ENCODE measurements at regions not wholly inside any gene's neighbourhood (a gene's known extent, or its start where the extent isn't known, plus 50 kb on each side); places are given as distances from the start of the nearest gene placed in this dataset.

- no peak overlapping the region for H3K4me3 Mint-ChIP-seq
- no peak for DNase-seq
These were observed 1036.6 kb downstream of the IGSF11 start for GRCh38 chr3:117998071-117998470.

GRCh38 chr3:118000219-118000618 is 1034.4 kb downstream of the IGSF11 start:
- ChIA-PET CTCF (no interaction called here), POLR2A (no interaction called here)
- Mint-ChIP-seq H3K4me3 (no peak overlapping the region), H3K36me3 (ENCODE audit: low read depth) (no peaks in the 10 kb centered on the region), H3K9me3 (ENCODE audit: insufficient read depth) (no peaks in the 10 kb centered on the region), H3K4me1 (ENCODE audit: low read depth) (no peaks in the 10 kb centered on the region), H3K27ac (no peak overlapping the region), H3K27me3 (ENCODE audit: low read depth) (no peaks in the 10 kb centered on the region)
- ATAC-seq (no peak), DNase-seq (no peak)

More at GRCh38 chr3:117998071-117998470, 1036.6 kb downstream of the IGSF11 start:
- no peak overlapping the region for H3K27ac Mint-ChIP-seq
- no peaks in the 10 kb centered on the region for H3K36me3 Mint-ChIP-seq (ENCODE audit: low read depth)
- no peak for ATAC-seq
- H3K4me1 Mint-ChIP-seq (ENCODE audit: low read depth) = no peaks in the 10 kb centered on the region
- H3K9me3 Mint-ChIP-seq (ENCODE audit: insufficient read depth) = no peaks in the 10 kb centered on the region
- no peaks in the 10 kb centered on the region for H3K27me3 Mint-ChIP-seq (ENCODE audit: low read depth)
- ChIA-PET POLR2A (no interaction called here), CTCF (interaction anchor here (0.7 to 1.6 kb wide), 2 partner anchors 15 to 23 kb away, joined by 3 to 5 read pairs; no protein-coding TSS in a partner anchor)

- ATAC-seq (no peak), DNase-seq (no peak)
- no peak overlapping the region for H3K27ac Mint-ChIP-seq
- CTCF ChIA-PET = no interaction called here
- H3K27me3 Mint-ChIP-seq (ENCODE audit: low read depth) = no peaks in the 10 kb centered on the region
- no peak overlapping the region for H3K4me3 Mint-ChIP-seq
- H3K4me1 Mint-ChIP-seq (ENCODE audit: low read depth) = no peaks in the 10 kb centered on the region
- no peaks in the 10 kb centered on the region for H3K9me3 Mint-ChIP-seq (ENCODE audit: insufficient read depth)
- POLR2A ChIA-PET = no interaction called here
- no peaks in the 10 kb centered on the region for H3K36me3 Mint-ChIP-seq (ENCODE audit: low read depth)
These were observed 1033.3 kb downstream of the IGSF11 start for GRCh38 chr3:118001380-118001779.

- POLR2A ChIA-PET = no interaction called here
- no peak overlapping the region for H3K27ac Mint-ChIP-seq
These were observed 1022.7 kb downstream of the IGSF11 start for GRCh38 chr3:118011910-118012309.

GRCh38 chr3:118029049-118029448 is 1005.6 kb downstream of the IGSF11 start:
- H3K27ac Mint-ChIP-seq = no peak overlapping the region
- H3K9me3 Mint-ChIP-seq (ENCODE audit: insufficient read depth) = peaks cover 39% of the 10 kb centered on the region
- no peak for ATAC-seq
- ChIA-PET POLR2A (no interaction called here), CTCF (no interaction called here)
- H3K36me3 Mint-ChIP-seq (ENCODE audit: low read depth) = no peaks in the 10 kb centered on the region
- no peaks in the 10 kb centered on the region for H3K27me3 Mint-ChIP-seq (ENCODE audit: low read depth)
- no peak for DNase-seq
- no peak overlapping the region for H3K4me3 Mint-ChIP-seq
- no peaks in the 10 kb centered on the region for H3K4me1 Mint-ChIP-seq (ENCODE audit: low read depth)

More at GRCh38 chr3:118011910-118012309, 1022.7 kb downstream of the IGSF11 start:
- CTCF ChIA-PET = no interaction called here
- Mint-ChIP-seq H3K4me3 (no peak overlapping the region), H3K9me3 (ENCODE audit: insufficient read depth) (peaks cover 8% of the 10 kb centered on the region), H3K36me3 (ENCODE audit: low read depth) (no peaks in the 10 kb centered on the region), H3K27me3 (ENCODE audit: low read depth) (no peaks in the 10 kb centered on the region), H3K4me1 (ENCODE audit: low read depth) (no peaks in the 10 kb centered on the region)
- no peak for DNase-seq
- ATAC-seq = no peak

GRCh38 chr3:118036215-118036614 is 998.4 kb downstream of the IGSF11 start:
- H3K4me3 Mint-ChIP-seq = no peak overlapping the region
- POLR2A ChIA-PET = no interaction called here
- no peak for ATAC-seq

GRCh38 chr3:118055381-118055780 is 979.3 kb downstream of the IGSF11 start:
- H3K27me3 Mint-ChIP-seq (ENCODE audit: low read depth) = no peaks in the 10 kb centered on the region
- H3K4me3 Mint-ChIP-seq = no peak overlapping the region
- H3K9me3 Mint-ChIP-seq (ENCODE audit: insufficient read depth) = no peaks in the 10 kb centered on the region
- ChIA-PET CTCF (no interaction called here), POLR2A (no interaction called here)
- ATAC-seq (no peak), DNase-seq (no peak)
- no peak overlapping the region for H3K27ac Mint-ChIP-seq
- H3K36me3 Mint-ChIP-seq (ENCODE audit: low read depth) = no peaks in the 10 kb centered on the region
- no peaks in the 10 kb centered on the region for H3K4me1 Mint-ChIP-seq (ENCODE audit: low read depth)

More at GRCh38 chr3:118036215-118036614, 998.4 kb downstream of the IGSF11 start:
- Mint-ChIP-seq H3K27ac (no peak overlapping the region), H3K27me3 (ENCODE audit: low read depth) (no peaks in the 10 kb centered on the region), H3K4me1 (ENCODE audit: low read depth) (no peaks in the 10 kb centered on the region), H3K9me3 (ENCODE audit: insufficient read depth) (peaks cover 25% of the 10 kb centered on the region), H3K36me3 (ENCODE audit: low read depth) (no peaks in the 10 kb centered on the region)
- CTCF ChIA-PET = no interaction called here
- no peak for DNase-seq

GRCh38 chr3:118057086-118057485 is 977.6 kb downstream of the IGSF11 start:
- CTCF ChIA-PET = no interaction called here
- POLR2A ChIA-PET = no interaction called here
- ATAC-seq = no peak
- DNase-seq = no peak
- Mint-ChIP-seq H3K27ac (no peak overlapping the region), H3K9me3 (ENCODE audit: insufficient read depth) (no peaks in the 10 kb centered on the region), H3K4me1 (ENCODE audit: low read depth) (no peaks in the 10 kb centered on the region), H3K4me3 (no peak overlapping the region), H3K27me3 (ENCODE audit: low read depth) (no peaks in the 10 kb centered on the region), H3K36me3 (ENCODE audit: low read depth) (no peaks in the 10 kb centered on the region)

GRCh38 chr3:118059096-118059495 is 975.5 kb downstream of the IGSF11 start:
- ChIA-PET POLR2A (no interaction called here), CTCF (no interaction called here)
- no peaks in the 10 kb centered on the region for H3K36me3 Mint-ChIP-seq (ENCODE audit: low read depth)
- H3K9me3 Mint-ChIP-seq (ENCODE audit: insufficient read depth) = no peaks in the 10 kb centered on the region
- H3K4me1 Mint-ChIP-seq (ENCODE audit: low read depth) = no peaks in the 10 kb centered on the region
- DNase-seq (no peak), ATAC-seq (no peak)
- no peak overlapping the region for H3K27ac Mint-ChIP-seq
- H3K27me3 Mint-ChIP-seq (ENCODE audit: low read depth) = no peaks in the 10 kb centered on the region
- no peak overlapping the region for H3K4me3 Mint-ChIP-seq

- no peak overlapping the region for H3K27ac Mint-ChIP-seq
- no peaks in the 10 kb centered on the region for H3K4me1 Mint-ChIP-seq (ENCODE audit: low read depth)
- peaks cover 8% of the 10 kb centered on the region for H3K9me3 Mint-ChIP-seq (ENCODE audit: insufficient read depth)
- no peak overlapping the region for H3K4me3 Mint-ChIP-seq
- DNase-seq (no peak), ATAC-seq (no peak)
- ChIA-PET POLR2A (no interaction called here), CTCF (no interaction called here)
- H3K36me3 Mint-ChIP-seq (ENCODE audit: low read depth) = no peaks in the 10 kb centered on the region
- H3K27me3 Mint-ChIP-seq (ENCODE audit: low read depth) = no peaks in the 10 kb centered on the region
These were observed 967.2 kb downstream of the IGSF11 start for GRCh38 chr3:118067439-118067838.

GRCh38 chr3:118075873-118076272 is 958.8 kb downstream of the IGSF11 start:
- peaks cover 21% of the 10 kb centered on the region for H3K9me3 Mint-ChIP-seq (ENCODE audit: insufficient read depth)
- no peak for ATAC-seq
- H3K27me3 Mint-ChIP-seq (ENCODE audit: low read depth) = no peaks in the 10 kb centered on the region
- DNase-seq = no peak
- POLR2A ChIA-PET = no interaction called here
- no peaks in the 10 kb centered on the region for H3K4me1 Mint-ChIP-seq (ENCODE audit: low read depth)
- no peak overlapping the region for H3K27ac Mint-ChIP-seq
- H3K4me3 Mint-ChIP-seq = no peak overlapping the region
- no peaks in the 10 kb centered on the region for H3K36me3 Mint-ChIP-seq (ENCODE audit: low read depth)
- CTCF ChIA-PET = interaction anchor here (0.6 kb wide), 1 partner anchor 1305 kb away, joined by 4 read pairs; no protein-coding TSS in a partner anchor

- no peak for DNase-seq
- Mint-ChIP-seq H3K27me3 (ENCODE audit: low read depth) (no peaks in the 10 kb centered on the region), H3K9me3 (ENCODE audit: insufficient read depth) (peaks cover 18% of the 10 kb centered on the region), H3K4me3 (no peak overlapping the region), H3K4me1 (ENCODE audit: low read depth) (no peaks in the 10 kb centered on the region), H3K36me3 (ENCODE audit: low read depth) (no peaks in the 10 kb centered on the region), H3K27ac (no peak overlapping the region)
- no peak for ATAC-seq
- CTCF ChIA-PET = no interaction called here
- POLR2A ChIA-PET = no interaction called here
These were observed 957.3 kb downstream of the IGSF11 start for GRCh38 chr3:118077332-118077731.

- no peak overlapping the region for H3K27ac Mint-ChIP-seq
- no peaks in the 10 kb centered on the region for H3K27me3 Mint-ChIP-seq (ENCODE audit: low read depth)
- CTCF ChIA-PET = no interaction called here
These were observed 953.8 kb downstream of the IGSF11 start for GRCh38 chr3:118080889-118081288.

More at GRCh38 chr3:118080889-118081288, 953.8 kb downstream of the IGSF11 start:
- H3K4me1 Mint-ChIP-seq (ENCODE audit: low read depth) = no peaks in the 10 kb centered on the region
- DNase-seq (no peak), ATAC-seq (no peak)
- no peaks in the 10 kb centered on the region for H3K36me3 Mint-ChIP-seq (ENCODE audit: low read depth)
- H3K9me3 Mint-ChIP-seq (ENCODE audit: insufficient read depth) = peaks cover 4% of the 10 kb centered on the region
- POLR2A ChIA-PET = no interaction called here
- H3K4me3 Mint-ChIP-seq = no peak overlapping the region

Data from activated CD8-positive, alpha-beta T cell treated with anti-CD3 and anti-CD28 coated beads, Interleukin-2, amount 10 ng/mL, durations not matched to agents 7 days and 5 days (primary cell).